Colon (tissue), 2 donors: ENCODE measurements at regions not wholly inside any gene's neighbourhood (a gene's known extent, or its start where the extent isn't known, plus 50 kb on each side); places are given as distances from the start of the nearest gene placed in this dataset.

Experiments
- FAIRE-seq: peaks from 2 replicates; lab custom pipeline; 2012; peaks lifted over from hg19 to GRCh38; lab: Jason Lieb, UNC
- donor health status: control.
- donor health status: control.

- no peak for FAIRE-seq
Observed at GRCh38 chr4:96809563-96809962, 969.7 kb downstream of the PDHA2 start.

- FAIRE-seq = no peak
Observed at GRCh38 chr4:96827086-96827485, 987.2 kb downstream of the PDHA2 start.

DNA sequence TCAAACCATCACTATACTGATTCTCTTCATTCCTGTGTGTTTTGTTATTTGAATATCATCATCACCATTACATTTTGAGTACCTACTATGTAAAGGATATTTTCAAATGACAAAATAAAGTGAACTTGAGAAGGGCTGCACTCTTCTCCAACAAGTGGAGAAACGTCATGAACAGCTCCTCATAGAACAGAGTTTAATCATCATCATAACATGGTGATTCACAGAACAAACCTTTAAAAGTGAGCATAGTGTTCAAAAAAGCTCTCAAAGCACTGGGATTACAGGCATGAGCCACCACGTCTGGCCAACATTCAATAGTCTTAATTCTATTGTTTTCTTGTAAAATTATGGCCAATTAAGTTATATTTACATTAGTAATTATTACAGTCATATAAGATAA lies 993.9 kb downstream of the PDHA2 start:
- no peak for FAIRE-seq

GRCh38 chr4:96835991-96836390 lies 996.1 kb downstream of the PDHA2 start:
- no peak for FAIRE-seq

DNA sequence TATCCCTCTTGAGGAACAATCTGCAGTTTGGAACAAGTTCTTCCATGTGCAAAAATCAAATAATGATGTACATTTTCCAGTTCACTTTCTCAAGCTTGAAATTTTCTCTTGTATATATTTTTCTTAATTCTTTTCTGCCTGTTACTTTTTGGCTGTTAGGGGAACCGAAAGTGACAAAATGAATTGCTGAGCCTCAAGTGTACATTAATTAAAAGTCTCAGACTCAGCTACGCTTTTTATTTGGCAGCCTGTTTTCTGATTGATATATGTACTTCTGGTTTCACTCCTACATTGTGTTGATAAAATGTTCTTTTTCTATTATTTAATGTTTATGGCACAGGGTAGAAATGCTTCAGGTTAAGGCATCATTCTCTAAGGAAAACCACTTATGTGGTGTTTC lies 999.5 kb downstream of the PDHA2 start:
- FAIRE-seq = no peak

- FAIRE-seq = no peak
Observed at GRCh38 chr4:96841801-96842200, 1001.9 kb downstream of the PDHA2 start.

GRCh38 chr4:96844858-96845490 lies 1005.1 kb downstream of the PDHA2 start:
- no peak for FAIRE-seq

- no peak for FAIRE-seq
Observed at GRCh38 chr4:96845819-96846218, 1005.9 kb downstream of the PDHA2 start.

DNA sequence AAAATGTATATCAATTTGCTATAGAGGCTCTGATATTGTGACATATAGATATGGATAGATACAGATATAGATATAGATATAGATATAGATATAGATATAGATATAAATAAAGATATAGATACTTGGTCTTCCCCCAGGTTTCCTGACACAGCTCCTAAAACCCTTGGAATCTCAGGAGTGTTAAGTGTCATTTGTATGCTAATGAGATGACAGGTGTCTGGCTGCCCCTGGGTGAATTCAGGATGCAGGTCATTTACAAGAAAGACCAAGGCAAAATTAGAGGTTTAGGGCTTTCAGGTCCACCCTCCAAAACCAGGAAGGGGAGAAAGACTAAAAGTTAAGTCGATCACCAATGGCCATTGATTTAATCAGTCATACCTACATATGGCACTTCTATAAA lies 1034.8 kb downstream of the PDHA2 start:
- no peak for FAIRE-seq

DNA sequence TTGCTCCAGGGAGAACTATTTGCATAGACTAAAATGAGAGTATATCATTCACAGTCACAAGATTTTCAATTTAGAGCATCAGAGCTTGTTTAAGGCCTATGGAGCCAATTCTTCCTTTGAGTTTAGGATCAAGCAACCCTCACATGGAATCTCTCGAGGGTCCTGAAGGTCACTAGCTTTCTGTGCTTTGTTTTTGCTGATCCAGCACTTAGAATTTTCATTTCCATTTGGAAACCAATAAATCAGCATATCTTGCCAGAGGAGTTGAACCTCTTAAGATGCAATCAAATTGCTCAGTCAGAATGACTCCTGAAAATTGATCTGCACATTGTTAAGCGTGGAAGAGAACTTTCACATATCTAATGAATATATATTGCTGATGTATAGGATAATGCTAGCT lies 1039.6 kb downstream of the PDHA2 start:
- FAIRE-seq = no peak

DNA sequence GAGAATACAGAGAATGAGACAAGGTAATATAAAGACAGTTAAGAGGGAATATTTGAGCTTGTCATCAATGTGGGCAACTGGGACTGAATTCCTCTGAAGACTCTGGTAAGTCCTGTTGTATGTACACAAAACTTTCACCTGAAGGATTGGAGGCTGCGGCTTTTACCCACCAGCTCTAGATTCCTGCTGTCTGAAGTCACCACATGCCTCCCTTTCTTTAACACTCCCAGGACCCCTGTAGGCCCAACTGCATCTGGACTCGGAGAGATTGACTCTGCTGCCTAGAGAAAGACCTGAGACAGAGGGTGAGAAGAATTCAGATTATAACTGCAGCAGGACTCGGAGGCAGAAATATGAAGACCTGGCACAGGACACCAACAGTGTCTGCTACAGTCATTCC lies 1048.0 kb downstream of the PDHA2 start:
- no peak for FAIRE-seq

GRCh38 chr4:96894621-96895020 lies 1054.7 kb downstream of the PDHA2 start:
- no peak for FAIRE-seq

GRCh38 chr4:96895826-96896225 lies 1055.9 kb downstream of the PDHA2 start:
- FAIRE-seq = peak; percentile 68

GRCh38 chr4:96912716-96913115 lies 1072.8 kb downstream of the PDHA2 start:
- FAIRE-seq = no peak

GRCh38 chr4:96913441-96914080 lies 1073.7 kb downstream of the PDHA2 start:
- no peak for FAIRE-seq

- no peak for FAIRE-seq
Observed at GRCh38 chr4:96916711-96917110, 1076.8 kb downstream of the PDHA2 start.

GRCh38 chr4:96936886-96937285 lies 1097.0 kb downstream of the PDHA2 start:
- FAIRE-seq = no peak

GRCh38 chr4:96946552-96946951 lies 1106.7 kb downstream of the PDHA2 start:
- no peak for FAIRE-seq

DNA sequence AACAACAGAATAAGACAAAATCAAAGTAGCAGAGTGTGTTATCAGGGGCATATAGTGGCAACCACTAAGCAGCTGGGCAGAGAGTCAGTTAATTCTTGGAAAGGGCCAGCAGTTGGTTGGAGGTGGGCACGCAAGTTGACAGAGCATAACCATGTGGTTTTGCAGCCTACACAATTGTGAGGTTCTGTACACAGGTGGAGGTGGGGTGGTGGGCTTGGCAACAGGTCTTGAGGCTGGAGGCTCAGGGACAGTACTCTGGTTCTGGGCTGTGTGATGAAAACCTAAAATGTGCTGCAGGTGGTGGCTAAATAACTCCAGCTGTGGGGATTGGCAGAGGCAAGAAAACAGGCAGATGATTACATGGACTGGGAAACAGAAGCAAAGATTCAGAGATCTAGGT lies 1112.7 kb downstream of the PDHA2 start:
- no peak for FAIRE-seq

DNA sequence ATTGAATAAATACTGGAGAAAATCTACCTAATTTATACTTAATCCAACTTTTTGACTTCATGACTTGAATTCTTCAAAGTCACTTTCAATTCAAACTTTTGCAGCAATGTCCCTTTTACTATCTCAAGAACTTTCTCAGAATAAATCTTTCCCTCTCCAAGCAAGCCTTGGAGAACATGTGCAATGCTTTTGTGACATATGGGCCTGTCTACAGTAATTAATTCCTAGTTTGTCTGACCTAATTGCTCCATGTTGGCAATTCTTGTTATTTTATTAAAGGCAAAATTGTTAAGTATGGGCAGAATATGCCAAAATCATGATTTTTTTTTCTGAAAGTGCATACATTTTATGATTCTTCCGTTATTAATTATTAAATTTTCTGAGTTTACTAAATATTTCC lies 1115.3 kb downstream of the PDHA2 start:
- FAIRE-seq = no peak

DNA sequence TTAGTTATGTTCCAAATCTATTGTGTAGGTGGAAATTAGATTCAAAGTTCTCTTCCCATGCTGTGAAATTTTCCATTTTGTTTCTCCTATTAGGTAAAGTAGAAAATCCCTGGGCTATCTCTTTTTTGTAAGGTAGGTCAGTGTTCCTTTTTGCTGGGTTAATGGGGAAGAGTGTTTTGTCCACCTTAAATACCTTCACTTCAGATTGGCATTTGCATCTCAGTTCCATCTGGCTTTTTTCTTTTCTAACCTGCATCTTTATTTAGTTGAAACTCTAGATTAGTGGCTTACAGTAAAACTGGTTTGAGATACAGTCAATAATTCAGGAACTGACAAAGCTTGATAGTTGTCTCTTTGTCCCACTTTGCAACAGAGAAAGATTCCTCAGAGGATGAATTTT lies 1115.8 kb downstream of the PDHA2 start:
- no peak for FAIRE-seq

DNA sequence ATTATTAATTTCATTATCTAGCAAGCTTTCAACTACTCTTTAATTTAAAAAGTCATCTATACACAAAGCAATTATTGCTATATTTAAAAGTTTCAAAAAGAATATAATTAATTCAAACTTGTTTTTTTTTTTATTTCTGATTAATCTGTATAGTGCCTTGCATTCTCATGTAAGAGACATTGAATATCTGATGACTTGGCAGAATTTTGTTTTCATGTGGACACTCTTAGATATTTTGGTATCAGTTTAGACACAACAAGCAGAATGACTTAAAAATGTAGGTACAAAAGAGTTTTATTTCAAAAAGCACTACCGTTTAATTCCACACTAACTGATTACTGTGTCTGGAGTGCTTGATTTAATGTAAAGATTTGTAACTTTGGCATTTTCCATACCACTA lies 1129.6 kb downstream of the PDHA2 start:
- no peak for FAIRE-seq

DNA sequence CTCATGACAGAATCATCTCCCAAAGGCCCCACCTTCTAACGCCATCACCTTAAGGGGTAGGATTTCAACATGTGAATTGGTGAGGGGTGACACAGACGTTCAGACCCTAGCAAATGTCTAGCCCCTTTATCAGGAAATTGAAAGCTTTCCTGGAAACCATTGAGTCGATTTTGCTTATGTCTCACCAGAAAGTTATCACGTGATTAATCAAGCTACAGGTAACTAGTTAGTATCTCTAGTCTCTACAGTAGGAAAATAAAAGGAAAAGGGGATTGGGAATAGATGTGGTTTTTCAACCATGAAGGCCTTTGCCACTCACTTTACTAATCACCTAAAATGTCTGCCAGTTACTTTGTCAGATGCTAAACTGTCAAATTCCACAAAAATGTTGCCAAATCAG lies 1133.0 kb downstream of the PDHA2 start:
- FAIRE-seq = no peak

DNA sequence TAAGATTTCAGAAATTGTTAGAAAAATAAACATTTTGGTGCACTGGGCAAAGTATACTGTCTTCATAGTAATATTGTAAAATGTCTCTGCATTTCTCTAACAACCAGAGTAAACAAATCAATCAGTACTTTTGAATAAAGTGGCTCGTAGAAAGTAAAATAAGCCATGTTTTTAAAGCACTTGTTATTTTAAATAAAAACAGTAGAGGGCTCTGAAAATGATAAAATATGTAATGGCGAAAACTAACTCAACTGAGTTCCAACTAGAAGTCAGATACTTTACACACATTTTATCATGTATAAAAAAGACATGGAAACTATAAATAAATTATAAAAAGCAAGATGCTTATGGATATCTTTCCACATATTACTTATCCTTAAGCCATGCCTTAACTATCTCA lies 1134.4 kb downstream of the PDHA2 start:
- FAIRE-seq = no peak
